ENCODE measurements at regions not wholly inside any gene's neighbourhood (a gene's known extent, or its start where the extent isn't known, plus 50 kb on each side); places are given as distances from the start of the nearest gene placed in this dataset.
A peak's percentile ranks its signal among the peaks of the same experiment; 100 is the strongest.

DNA sequence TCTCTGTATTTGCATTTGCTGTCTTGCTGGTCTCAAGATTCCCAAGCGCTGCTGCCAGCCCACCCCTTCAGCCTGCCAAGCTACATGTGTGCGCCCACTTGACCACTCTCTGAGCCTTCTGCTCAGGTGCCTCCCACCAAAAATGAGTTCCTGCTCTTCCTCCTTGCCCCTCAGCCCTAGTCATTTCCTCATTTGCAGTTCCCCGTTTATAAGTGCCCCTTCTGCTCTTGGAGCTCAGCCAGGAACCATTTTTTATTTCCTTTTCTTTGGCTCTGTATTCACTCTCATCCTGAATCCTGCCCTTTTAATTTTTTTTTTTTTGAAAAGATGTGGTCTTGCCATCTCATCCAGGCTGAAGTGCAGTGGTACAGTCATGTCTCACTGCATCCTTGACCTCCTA is 406.0 kb upstream of the AMELY start:
- no peak overlapping the region for H3K4me3 ChIP-seq (ENCODE audit: low read depth, low read length)
- no peak for TF ChIP-seq CTCF (conservative IDR thresholded peaks at IDR 0.05; ENCODE audit: low read depth, low read length)

DNA sequence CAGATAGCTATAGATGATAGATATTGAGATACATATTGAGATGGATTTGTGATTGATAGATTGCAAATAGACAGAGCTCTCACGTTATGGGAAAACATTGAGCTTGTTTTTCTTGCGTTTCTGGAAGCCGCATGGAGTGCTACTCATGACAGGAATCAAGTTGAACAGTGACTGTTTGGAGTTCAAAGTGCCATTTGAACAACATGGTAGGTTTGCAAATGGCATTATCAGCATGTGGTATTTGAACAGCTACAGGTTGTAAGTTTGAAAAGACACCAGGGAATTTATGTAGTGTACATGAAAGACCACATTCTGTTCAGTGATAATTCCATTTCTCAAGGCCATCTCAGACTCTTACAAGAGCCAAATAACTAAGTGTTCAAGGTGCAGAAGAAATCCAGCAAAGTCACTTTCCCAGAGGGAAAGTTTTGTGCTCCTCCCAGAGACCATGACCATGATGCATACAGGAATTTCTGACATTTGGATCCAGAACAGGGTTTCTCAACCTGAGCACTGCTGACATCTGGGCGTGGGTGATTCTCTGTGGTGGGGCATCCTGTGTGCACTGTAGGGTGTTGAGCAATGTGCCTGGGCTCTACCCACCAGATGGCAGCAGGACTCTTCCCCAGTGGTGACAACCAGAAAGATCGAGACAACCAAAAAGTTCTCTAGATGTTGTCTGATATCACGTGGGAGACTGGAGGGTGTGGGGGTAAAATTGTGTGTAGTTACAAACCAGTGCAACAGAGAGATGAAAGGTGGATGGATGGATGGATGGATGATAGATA is 399.1 kb upstream of the AMELY start:
- peak; percentile 5 for TF ChIP-seq CTCF (conservative IDR thresholded peaks at IDR 0.05; ENCODE audit: low read depth, low read length)
- no peak overlapping the region for H3K4me3 ChIP-seq (ENCODE audit: low read depth, low read length)
- no peak for DNase-seq (ENCODE audit: low read depth)

More for the DNA sequence above, 406.0 kb upstream of the AMELY start:
- DNase-seq (ENCODE audit: low read depth) = no peak

DNA sequence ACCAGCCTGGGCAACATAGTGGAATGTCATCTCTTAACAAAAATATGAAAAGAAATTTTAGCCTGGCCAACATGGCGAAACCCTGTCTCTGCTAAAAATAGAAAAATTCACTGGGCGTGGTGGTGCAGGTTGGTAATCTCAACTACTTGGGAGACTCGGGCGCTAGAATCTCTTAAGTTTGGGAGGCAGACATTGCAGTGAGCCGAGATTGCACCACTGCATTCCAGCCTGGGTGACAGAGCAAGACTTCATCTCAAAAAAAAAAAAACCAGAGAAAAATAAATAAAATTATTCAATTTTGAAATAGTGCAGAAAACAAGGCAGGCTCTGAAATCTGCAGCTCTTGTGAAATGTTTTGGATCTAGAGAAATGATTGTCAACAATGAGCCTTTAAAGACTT is 397.3 kb upstream of the AMELY start:
- DNase-seq (ENCODE audit: low read depth) = no peak
- no peak overlapping the region for H3K4me3 ChIP-seq (ENCODE audit: low read depth, low read length)
- TF ChIP-seq CTCF (conservative IDR thresholded peaks at IDR 0.05; ENCODE audit: low read depth, low read length) = no peak

- DNase-seq (ENCODE audit: low read depth) = no peak
- H3K4me3 ChIP-seq (ENCODE audit: low read depth, low read length) = no peak overlapping the region
- TF ChIP-seq CTCF (conservative IDR thresholded peaks at IDR 0.05; ENCODE audit: low read depth, low read length) = no peak
These were observed 390.8 kb upstream of the AMELY start for GRCh38 chrY:7302306-7302705.

DNA sequence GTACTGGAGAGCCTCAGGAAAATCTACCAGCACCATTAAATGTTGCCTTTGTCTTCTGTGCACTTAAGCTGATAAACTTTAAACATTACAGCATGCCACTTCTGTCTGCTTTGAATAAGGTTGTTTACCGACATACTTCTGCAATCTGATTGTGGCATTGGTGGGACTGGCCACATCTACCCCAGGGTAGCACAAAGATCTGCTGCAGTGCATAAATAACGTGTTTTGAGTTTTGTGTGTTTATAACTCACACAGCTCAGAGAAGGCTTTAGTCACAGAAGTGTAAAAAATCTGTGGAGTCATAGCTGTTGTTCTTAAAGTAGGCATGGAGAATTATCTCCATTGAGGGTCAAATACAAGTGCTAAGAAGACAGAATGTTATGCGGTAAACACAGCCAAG is 388.4 kb upstream of the AMELY start:
- TF ChIP-seq CTCF (conservative IDR thresholded peaks at IDR 0.05; ENCODE audit: low read depth, low read length) = no peak
- no peak for DNase-seq (ENCODE audit: low read depth)

GRCh38 chrY:7292113-7292512 is 380.6 kb upstream of the AMELY start:
- no peak for TF ChIP-seq CTCF (conservative IDR thresholded peaks at IDR 0.05; ENCODE audit: low read depth, low read length)
- no peak overlapping the region for H3K4me3 ChIP-seq (ENCODE audit: low read depth, low read length)
- DNase-seq (ENCODE audit: low read depth) = no peak

More for the DNA sequence above, 388.4 kb upstream of the AMELY start:
- H3K4me3 ChIP-seq (ENCODE audit: low read depth, low read length) = no peak overlapping the region
